Neural cell (in vitro differentiated cells): ENCODE measurements at regions not wholly inside any gene's neighbourhood (a gene's known extent, or its start where the extent isn't known, plus 50 kb on each side); places are given as distances from the start of the nearest gene placed in this dataset.

Source experiments
- H2AFZ ChIP-seq: fragments of 200-600, 300-800 bp; sonication (generic), shearing (Covaris generic); 2 replicates; pipeline ENCODE4 v1.6.0; 2014; ENCODE audit warnings: low read depth, mild to moderate bottlenecking, antibody characterized with exemption, low read length, moderate library complexity
- H3F3A ChIP-seq: fragments of 200-600 bp; shearing (Covaris generic); 2 replicates; pipeline ENCODE4 v1.6.1; 2016; ENCODE audit warnings: mild to moderate bottlenecking, moderate library complexity, mixed read lengths, antibody characterized with exemption, low read length; ENCODE audit not compliant: insufficient read depth, poor library complexity, severe bottlenecking
- H3K27ac ChIP-seq: fragments of 200-600, 300-800 bp; sonication (generic), shearing (Covaris generic); 2 replicates; pipeline ENCODE4 v1.5.1; 2014; ENCODE audit warnings: mild to moderate bottlenecking, low read length, moderate library complexity
- H3K27me3 ChIP-seq: fragments of 300-800, 200-600 bp; sonication (generic), shearing (Covaris generic); 2 replicates; pipeline ENCODE4 v1.6.0; 2014; ENCODE audit warnings: mild to moderate bottlenecking, low read depth, low read length, moderate library complexity; ENCODE audit not compliant: insufficient read depth
- H3K36me3 ChIP-seq: fragments of 300-800, 200-600 bp; sonication (generic), shearing (Covaris generic); 2 replicates; pipeline ENCODE4 v1.5.1; 2014; ENCODE audit warnings: mild to moderate bottlenecking, antibody characterized with exemption, low read length, moderate library complexity; ENCODE audit not compliant: insufficient read depth
- H3K4me2 ChIP-seq: fragments of 300-800, 200-600 bp; sonication (generic), shearing (Covaris generic); 2 replicates; pipeline ENCODE4 v1.6.0; 2014; ENCODE audit warnings: mild to moderate bottlenecking, low read length
- H3K4me3 ChIP-seq: fragments of 300-800, 200-600 bp; sonication (generic), shearing (Covaris generic); 2 replicates; pipeline ENCODE4 v1.5.1; 2014; ENCODE audit warnings: mild to moderate bottlenecking, low read length, moderate library complexity
- H3K79me2 ChIP-seq: fragments of 200-600 bp; shearing (Covaris generic); replicated peaks from 2 replicates; pipeline ENCODE4 v1.6.0; 2014; ENCODE audit warnings: mild to moderate bottlenecking, low read length, moderate library complexity; ENCODE audit not compliant: insufficient read depth
- H3K9ac ChIP-seq: fragments of 300-800, 200-600 bp; sonication (generic), shearing (Covaris generic); 2 replicates; pipeline ENCODE4 v1.6.1; 2016; ENCODE audit warnings: mild to moderate bottlenecking, low read length, mixed read lengths
- H3K9me2 ChIP-seq: fragments of 200-600 bp; shearing (Covaris generic); 2 replicates; pipeline ENCODE4 v1.6.1; 2016; ENCODE audit warnings: mild to moderate bottlenecking, low read length, mixed read lengths; ENCODE audit not compliant: insufficient read depth
- H3K9me3 ChIP-seq: fragments of 200-600, 300-800 bp; sonication (generic), shearing (Covaris generic); 2 replicates; pipeline ENCODE4 v1.6.1; 2016; ENCODE audit warnings: mild to moderate bottlenecking, mixed run types, low read length, moderate library complexity, mixed read lengths
- H4K20me1 ChIP-seq: fragments of 200-600 bp; shearing (Covaris generic); 2 replicates; pipeline ENCODE4 v1.6.1; 2016; ENCODE audit warnings: mild to moderate bottlenecking, mixed run types; ENCODE audit not compliant: insufficient read depth
- EP300 ChIP-seq: fragments of 450-650 bp; conservative IDR thresholded peaks from 2 replicates; pipeline ENCODE4 v1.6.1; 2014; ENCODE audit warnings: antibody characterized with exemption, mild to moderate bottlenecking, moderate library complexity; ENCODE audit not compliant: poor library complexity, severe bottlenecking
- EZH2 ChIP-seq: fragments of 200-600, 300-800 bp; shearing (Covaris generic), sonication (generic); IDR thresholded peaks from 2 replicates; pipeline ENCODE4 v1.6.1; 2014; ENCODE audit warnings: antibody characterized with exemption, low read length, borderline replicate concordance, mild to moderate bottlenecking; ENCODE audit not compliant: insufficient read depth, poor library complexity, severe bottlenecking
- MXI1 ChIP-seq: fragments of 450-650 bp; conservative IDR thresholded peaks from 2 replicates; pipeline ENCODE4 v1.6.1; 2014; ENCODE audit warnings: antibody characterized with exemption, mild to moderate bottlenecking; ENCODE audit not compliant: poor library complexity, severe bottlenecking
- POLR2AphosphoS5 ChIP-seq: IDR thresholded peaks from 2 replicates; pipeline ENCODE4 v1.6.1; 2012
- RAD21 ChIP-seq: fragments of 450-650 bp; conservative IDR thresholded peaks from 2 replicates; pipeline ENCODE4 v1.6.1; 2014; ENCODE audit warnings: antibody characterized with exemption, mild to moderate bottlenecking, moderate library complexity
- SMC3 ChIP-seq: fragments of 450-650 bp; conservative IDR thresholded peaks from 2 replicates; pipeline ENCODE4 v1.6.1; 2014; ENCODE audit warnings: antibody characterized with exemption, mild to moderate bottlenecking, moderate library complexity; ENCODE audit not compliant: poor library complexity
- TAF1 ChIP-seq: IDR thresholded peaks from 2 replicates; pipeline ENCODE4 v1.6.1; 2012; ENCODE audit warnings: low read depth
- TF ChIP-seq, protein P1 (sequence below): IDR thresholded peaks from 2 replicates; pipeline ENCODE4 v1.6.1; 2012; ENCODE audit warnings: borderline replicate concordance
- TF ChIP-seq, protein P2 (sequence below): fragments of 450-650 bp; IDR thresholded peaks from 2 replicates; pipeline ENCODE4 v1.5.1; 2014; ENCODE audit warnings: antibody characterized with exemption, mild to moderate bottlenecking, moderate library complexity; ENCODE audit not compliant: poor library complexity, severe bottlenecking

DNA sequence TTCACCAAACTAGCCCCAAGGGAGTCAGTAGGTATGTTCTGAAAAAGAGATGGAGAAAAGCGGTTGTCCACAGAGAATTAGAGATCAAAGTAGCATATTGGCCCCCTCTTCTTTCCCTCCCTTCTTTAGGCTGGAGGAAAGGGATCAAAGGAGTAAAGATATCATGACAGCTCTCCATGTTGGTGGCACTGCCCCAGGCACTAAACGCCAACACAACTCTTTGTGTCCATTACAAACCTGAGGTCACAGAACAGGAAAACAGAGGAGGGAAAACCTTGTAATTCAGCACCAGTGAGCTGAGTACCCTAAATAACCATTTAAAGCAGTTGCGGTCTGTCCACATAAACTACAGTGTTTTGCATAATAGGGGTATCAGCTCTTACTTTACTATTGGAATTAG, 113.0 kb upstream of the TFAP2D start:
- no peak overlapping the region for H3K4me3 ChIP-seq
- no peaks in the 10 kb centered on the region for H3K9me2 ChIP-seq
- H3K36me3 ChIP-seq: no peaks in the 10 kb centered on the region
- H3K9ac ChIP-seq: no peak overlapping the region
- H3F3A ChIP-seq: no peaks in the 10 kb centered on the region
- no peaks in the 10 kb centered on the region for H3K9me3 ChIP-seq
- H3K4me2 ChIP-seq: no peak overlapping the region
- H3K27ac ChIP-seq: no peak overlapping the region
- TF ChIP-seq MXI1 (no peak), EP300 (no peak), SMC3 (no peak), RAD21 (no peak), TAF1 (no peak), POLR2AphosphoS5 (no peak), EZH2 (no peak)
- TF ChIP-seq, protein P1, sequence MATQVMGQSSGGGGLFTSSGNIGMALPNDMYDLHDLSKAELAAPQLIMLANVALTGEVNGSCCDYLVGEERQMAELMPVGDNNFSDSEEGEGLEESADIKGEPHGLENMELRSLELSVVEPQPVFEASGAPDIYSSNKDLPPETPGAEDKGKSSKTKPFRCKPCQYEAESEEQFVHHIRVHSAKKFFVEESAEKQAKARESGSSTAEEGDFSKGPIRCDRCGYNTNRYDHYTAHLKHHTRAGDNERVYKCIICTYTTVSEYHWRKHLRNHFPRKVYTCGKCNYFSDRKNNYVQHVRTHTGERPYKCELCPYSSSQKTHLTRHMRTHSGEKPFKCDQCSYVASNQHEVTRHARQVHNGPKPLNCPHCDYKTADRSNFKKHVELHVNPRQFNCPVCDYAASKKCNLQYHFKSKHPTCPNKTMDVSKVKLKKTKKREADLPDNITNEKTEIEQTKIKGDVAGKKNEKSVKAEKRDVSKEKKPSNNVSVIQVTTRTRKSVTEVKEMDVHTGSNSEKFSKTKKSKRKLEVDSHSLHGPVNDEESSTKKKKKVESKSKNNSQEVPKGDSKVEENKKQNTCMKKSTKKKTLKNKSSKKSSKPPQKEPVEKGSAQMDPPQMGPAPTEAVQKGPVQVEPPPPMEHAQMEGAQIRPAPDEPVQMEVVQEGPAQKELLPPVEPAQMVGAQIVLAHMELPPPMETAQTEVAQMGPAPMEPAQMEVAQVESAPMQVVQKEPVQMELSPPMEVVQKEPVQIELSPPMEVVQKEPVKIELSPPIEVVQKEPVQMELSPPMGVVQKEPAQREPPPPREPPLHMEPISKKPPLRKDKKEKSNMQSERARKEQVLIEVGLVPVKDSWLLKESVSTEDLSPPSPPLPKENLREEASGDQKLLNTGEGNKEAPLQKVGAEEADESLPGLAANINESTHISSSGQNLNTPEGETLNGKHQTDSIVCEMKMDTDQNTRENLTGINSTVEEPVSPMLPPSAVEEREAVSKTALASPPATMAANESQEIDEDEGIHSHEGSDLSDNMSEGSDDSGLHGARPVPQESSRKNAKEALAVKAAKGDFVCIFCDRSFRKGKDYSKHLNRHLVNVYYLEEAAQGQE: no peak
- TF ChIP-seq, protein P2, sequence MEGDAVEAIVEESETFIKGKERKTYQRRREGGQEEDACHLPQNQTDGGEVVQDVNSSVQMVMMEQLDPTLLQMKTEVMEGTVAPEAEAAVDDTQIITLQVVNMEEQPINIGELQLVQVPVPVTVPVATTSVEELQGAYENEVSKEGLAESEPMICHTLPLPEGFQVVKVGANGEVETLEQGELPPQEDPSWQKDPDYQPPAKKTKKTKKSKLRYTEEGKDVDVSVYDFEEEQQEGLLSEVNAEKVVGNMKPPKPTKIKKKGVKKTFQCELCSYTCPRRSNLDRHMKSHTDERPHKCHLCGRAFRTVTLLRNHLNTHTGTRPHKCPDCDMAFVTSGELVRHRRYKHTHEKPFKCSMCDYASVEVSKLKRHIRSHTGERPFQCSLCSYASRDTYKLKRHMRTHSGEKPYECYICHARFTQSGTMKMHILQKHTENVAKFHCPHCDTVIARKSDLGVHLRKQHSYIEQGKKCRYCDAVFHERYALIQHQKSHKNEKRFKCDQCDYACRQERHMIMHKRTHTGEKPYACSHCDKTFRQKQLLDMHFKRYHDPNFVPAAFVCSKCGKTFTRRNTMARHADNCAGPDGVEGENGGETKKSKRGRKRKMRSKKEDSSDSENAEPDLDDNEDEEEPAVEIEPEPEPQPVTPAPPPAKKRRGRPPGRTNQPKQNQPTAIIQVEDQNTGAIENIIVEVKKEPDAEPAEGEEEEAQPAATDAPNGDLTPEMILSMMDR: no peak
- no peak overlapping the region for H2AFZ ChIP-seq
- H3K79me2 ChIP-seq: no peaks in the 10 kb centered on the region
- no peaks in the 10 kb centered on the region for H4K20me1 ChIP-seq
- no peaks in the 10 kb centered on the region for H3K27me3 ChIP-seq

DNA sequence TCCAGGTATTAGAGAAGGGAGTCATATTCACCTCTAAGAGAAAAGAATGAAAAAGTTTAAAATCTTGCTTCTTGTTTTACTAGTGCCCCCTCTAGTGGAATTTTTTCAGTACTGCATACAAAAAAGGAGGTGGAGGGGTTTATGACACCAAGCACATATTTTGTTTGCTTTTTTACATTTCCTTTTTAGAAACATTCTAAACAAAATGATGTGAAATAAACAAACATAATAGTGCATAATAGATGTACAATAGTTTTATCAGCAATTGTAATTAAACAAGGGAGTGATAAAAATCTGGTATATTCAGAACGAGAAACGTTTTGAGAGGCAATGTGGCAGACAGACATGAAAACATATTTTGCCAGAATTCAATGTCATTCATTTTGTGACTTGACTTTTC, 111.0 kb upstream of the TFAP2D start:
- Histone ChIP-seq H4K20me1 (no peaks in the 10 kb centered on the region), H3K27me3 (no peaks in the 10 kb centered on the region), H3K9me2 (no peaks in the 10 kb centered on the region), H3K27ac (no peak overlapping the region), H3K9ac (no peak overlapping the region), H3F3A (no peaks in the 10 kb centered on the region), H3K4me2 (no peak overlapping the region), H2AFZ (no peak overlapping the region), H3K79me2 (no peaks in the 10 kb centered on the region), H3K36me3 (no peaks in the 10 kb centered on the region), H3K9me3 (no peaks in the 10 kb centered on the region), H3K4me3 (no peak overlapping the region)
- TF ChIP-seq, protein P1: no peak
- TF ChIP-seq MXI1 (no peak), EP300 (no peak), POLR2AphosphoS5 (no peak), EZH2 (no peak), TAF1 (no peak), SMC3 (peak; percentile 88), RAD21 (peak; percentile 87)
- TF ChIP-seq, protein P2: peak; percentile 85
